ENCODE measurements at regions not wholly inside any gene's neighbourhood (a gene's known extent, or its start where the extent isn't known, plus 50 kb on each side); places are given as distances from the start of the nearest gene placed in this dataset.

GRCh38 chr2:220949466-220949865, 622.6 kb downstream of the EPHA4 start:
- H3K27ac ChIP-seq: peak overlapping the region; percentile 78
- TF ChIP-seq, protein P1, sequence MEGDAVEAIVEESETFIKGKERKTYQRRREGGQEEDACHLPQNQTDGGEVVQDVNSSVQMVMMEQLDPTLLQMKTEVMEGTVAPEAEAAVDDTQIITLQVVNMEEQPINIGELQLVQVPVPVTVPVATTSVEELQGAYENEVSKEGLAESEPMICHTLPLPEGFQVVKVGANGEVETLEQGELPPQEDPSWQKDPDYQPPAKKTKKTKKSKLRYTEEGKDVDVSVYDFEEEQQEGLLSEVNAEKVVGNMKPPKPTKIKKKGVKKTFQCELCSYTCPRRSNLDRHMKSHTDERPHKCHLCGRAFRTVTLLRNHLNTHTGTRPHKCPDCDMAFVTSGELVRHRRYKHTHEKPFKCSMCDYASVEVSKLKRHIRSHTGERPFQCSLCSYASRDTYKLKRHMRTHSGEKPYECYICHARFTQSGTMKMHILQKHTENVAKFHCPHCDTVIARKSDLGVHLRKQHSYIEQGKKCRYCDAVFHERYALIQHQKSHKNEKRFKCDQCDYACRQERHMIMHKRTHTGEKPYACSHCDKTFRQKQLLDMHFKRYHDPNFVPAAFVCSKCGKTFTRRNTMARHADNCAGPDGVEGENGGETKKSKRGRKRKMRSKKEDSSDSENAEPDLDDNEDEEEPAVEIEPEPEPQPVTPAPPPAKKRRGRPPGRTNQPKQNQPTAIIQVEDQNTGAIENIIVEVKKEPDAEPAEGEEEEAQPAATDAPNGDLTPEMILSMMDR (conservative IDR thresholded peaks at IDR 0.05): no peak

GRCh38 chr2:220955776-220956175, 616.3 kb downstream of the EPHA4 start:
- TF ChIP-seq, protein P1 (conservative IDR thresholded peaks at IDR 0.05): no peak
- H3K27ac ChIP-seq: no peak overlapping the region

- no peak overlapping the region for H3K27ac ChIP-seq
- TF ChIP-seq, protein P1 (conservative IDR thresholded peaks at IDR 0.05): no peak
Measured at GRCh38 chr2:220956429-220956828, 615.7 kb downstream of the EPHA4 start.

GRCh38 chr2:220959391-220959802, 612.7 kb downstream of the EPHA4 start:
- TF ChIP-seq, protein P1 (conservative IDR thresholded peaks at IDR 0.05): no peak
- peak overlapping the region; percentile 34 for H3K27ac ChIP-seq

- TF ChIP-seq, protein P1 (conservative IDR thresholded peaks at IDR 0.05): no peak
- no peak overlapping the region for H3K27ac ChIP-seq
Measured at GRCh38 chr2:220961143-220961860, 610.8 kb downstream of the EPHA4 start.

DNA sequence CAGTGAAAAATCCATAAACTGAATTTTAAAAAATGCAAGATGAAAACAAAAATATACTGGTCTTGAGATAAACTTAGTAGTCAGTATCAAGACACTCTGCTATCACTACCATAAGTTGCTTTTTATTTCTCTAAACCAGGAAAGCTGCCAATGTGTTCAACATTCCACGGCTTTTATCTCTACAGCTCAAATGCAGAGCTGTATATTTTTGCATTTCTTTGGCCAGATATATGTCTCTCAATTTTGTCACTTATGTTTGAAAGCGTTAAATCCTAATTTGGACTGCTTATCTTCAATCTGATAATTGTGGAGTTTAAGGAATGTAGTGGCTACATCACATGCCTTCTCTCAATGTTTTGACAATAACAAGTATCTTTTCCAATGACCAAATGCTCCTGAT, 609.5 kb downstream of the EPHA4 start:
- TF ChIP-seq, protein P1 (conservative IDR thresholded peaks at IDR 0.05): no peak
- H3K27ac ChIP-seq: no peak overlapping the region

- TF ChIP-seq, protein P1 (conservative IDR thresholded peaks at IDR 0.05): no peak
- no peak overlapping the region for H3K27ac ChIP-seq
Measured at GRCh38 chr2:220963076-220963475, 609.0 kb downstream of the EPHA4 start.

Measured in VCaP (cell line).